Stimulated activated naive CD8-positive, alpha-beta T cell treated with anti-CD3 and anti-CD28 coated beads, Interleukin-15, Interleukin-2, amounts not matched to agents 100 U/mL and 50 U/mL, for 24 hours (primary cell): ENCODE measurements at regions not wholly inside any gene's neighbourhood (a gene's known extent, or its start where the extent isn't known, plus 50 kb on each side); places are given as distances from the start of the nearest gene placed in this dataset.

Source experiments
- ATAC-seq: fragments of 150-1000 bp; cut with Tn5 transposase; one replicate; pipeline ENCODE4 v1.10.0; 2021
- DNase-seq: peaks from one replicate; pipeline ENCODE4 v3.0.0; 2021

GRCh38 chr13:107743983-107744382, 471.4 kb downstream of the LIG4 start:
- DNase-seq, result no peak

GRCh38 chr13:107743526-107743925, 471.8 kb downstream of the LIG4 start:
- ATAC-seq, result no peak
- DNase-seq, result no peak

More at GRCh38 chr13:107743983-107744382, 471.4 kb downstream of the LIG4 start:
- no peak for ATAC-seq

- DNase-seq, result no peak
- no peak for ATAC-seq
These were observed 472.2 kb downstream of the LIG4 start for GRCh38 chr13:107743100-107743499.

GRCh38 chr13:107742544-107742943, 472.8 kb downstream of the LIG4 start:
- ATAC-seq (no peak), DNase-seq (no peak)

GRCh38 chr13:107738004-107738403, 477.3 kb downstream of the LIG4 start:
- no peak for DNase-seq
- ATAC-seq, result no peak

- DNase-seq (no peak), ATAC-seq (no peak)
These were observed 478.6 kb downstream of the LIG4 start for GRCh38 chr13:107736731-107737130.

GRCh38 chr13:107736170-107736569, 479.2 kb downstream of the LIG4 start:
- ATAC-seq (no peak), DNase-seq (no peak)

GRCh38 chr13:107734891-107735625, 480.3 kb downstream of the LIG4 start:
- no peak for DNase-seq
- no peak for ATAC-seq

GRCh38 chr13:107733276-107733675, 482.1 kb downstream of the LIG4 start:
- DNase-seq (no peak), ATAC-seq (no peak)

GRCh38 chr13:107730813-107731212, 484.5 kb downstream of the LIG4 start:
- ATAC-seq (no peak), DNase-seq (no peak)

- DNase-seq (no peak), ATAC-seq (no peak)
These were observed 494.0 kb downstream of the LIG4 start for GRCh38 chr13:107721125-107721869.

- no peak for ATAC-seq
- DNase-seq, result no peak
These were observed 498.6 kb downstream of the LIG4 start for GRCh38 chr13:107716741-107717140.

GRCh38 chr13:107716241-107716640, 499.1 kb downstream of the LIG4 start:
- no peak for DNase-seq
- ATAC-seq, result no peak

- DNase-seq (no peak), ATAC-seq (no peak)
These were observed 499.8 kb downstream of the LIG4 start for GRCh38 chr13:107715496-107715895.

- no peak for ATAC-seq
- no peak for DNase-seq
These were observed 502.0 kb downstream of the LIG4 start for GRCh38 chr13:107713314-107713713.

- DNase-seq (no peak), ATAC-seq (no peak)
These were observed 503.0 kb downstream of the LIG4 start for GRCh38 chr13:107712145-107712860.

- no peak for ATAC-seq
These were observed 525.2 kb downstream of the LIG4 start for GRCh38 chr13:107690181-107690580.

GRCh38 chr13:107685876-107686275, 529.5 kb downstream of the LIG4 start:
- ATAC-seq, result no peak
- no peak for DNase-seq

More at GRCh38 chr13:107690181-107690580, 525.2 kb downstream of the LIG4 start:
- no peak for DNase-seq

- no peak for DNase-seq
- no peak for ATAC-seq
These were observed 533.7 kb downstream of the LIG4 start for GRCh38 chr13:107681600-107681999.

GRCh38 chr13:107680115-107680514, 535.2 kb downstream of the LIG4 start:
- DNase-seq, result no peak
- ATAC-seq, result no peak

- no peak for DNase-seq
- no peak for ATAC-seq
These were observed 537.2 kb downstream of the LIG4 start for GRCh38 chr13:107678075-107678689.

GRCh38 chr13:107675847-107676550, 539.3 kb downstream of the LIG4 start:
- no peak for ATAC-seq
- DNase-seq, result no peak
